GM13977 (cell line): ENCODE measurements at regions not wholly inside any gene's neighbourhood (a gene's known extent, or its start where the extent isn't known, plus 50 kb on each side); places are given as distances from the start of the nearest gene placed in this dataset.

ENCODE experiments used
- DNase-seq: peaks from one replicate; pipeline ENCODE4 v3.0.0; 2012; ENCODE audit warnings: low spot score
- in situ Hi-C: fragments of 300-500 bp; cut with MboI; formaldehyde crosslinking; loops from one replicate; pipeline ENCODE4 v1.12.0; 2022; ENCODE audit warnings: low sequenced_read_pairs, low pct_unique_long_range_greater_than_20kb, mixed read lengths, inconsistent platforms; ENCODE audit not compliant: unreplicated experiment
- TF ChIP-seq, protein P1 (sequence below): IDR thresholded peaks from 2 replicates; pipeline ENCODE4 v1.5.1; 2012; ENCODE audit warnings: mild to moderate bottlenecking, control low read depth; ENCODE audit not compliant: insufficient read depth; ENCODE audit errors: extremely low read depth, missing control alignments

GRCh38 chr7:34281260-34281659, 375.9 kb downstream of the BMPER start:
- TF ChIP-seq, protein P1, sequence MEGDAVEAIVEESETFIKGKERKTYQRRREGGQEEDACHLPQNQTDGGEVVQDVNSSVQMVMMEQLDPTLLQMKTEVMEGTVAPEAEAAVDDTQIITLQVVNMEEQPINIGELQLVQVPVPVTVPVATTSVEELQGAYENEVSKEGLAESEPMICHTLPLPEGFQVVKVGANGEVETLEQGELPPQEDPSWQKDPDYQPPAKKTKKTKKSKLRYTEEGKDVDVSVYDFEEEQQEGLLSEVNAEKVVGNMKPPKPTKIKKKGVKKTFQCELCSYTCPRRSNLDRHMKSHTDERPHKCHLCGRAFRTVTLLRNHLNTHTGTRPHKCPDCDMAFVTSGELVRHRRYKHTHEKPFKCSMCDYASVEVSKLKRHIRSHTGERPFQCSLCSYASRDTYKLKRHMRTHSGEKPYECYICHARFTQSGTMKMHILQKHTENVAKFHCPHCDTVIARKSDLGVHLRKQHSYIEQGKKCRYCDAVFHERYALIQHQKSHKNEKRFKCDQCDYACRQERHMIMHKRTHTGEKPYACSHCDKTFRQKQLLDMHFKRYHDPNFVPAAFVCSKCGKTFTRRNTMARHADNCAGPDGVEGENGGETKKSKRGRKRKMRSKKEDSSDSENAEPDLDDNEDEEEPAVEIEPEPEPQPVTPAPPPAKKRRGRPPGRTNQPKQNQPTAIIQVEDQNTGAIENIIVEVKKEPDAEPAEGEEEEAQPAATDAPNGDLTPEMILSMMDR, result no peak
- DNase-seq, result no peak
- in situ Hi-C loops, result no loop called here

DNA sequence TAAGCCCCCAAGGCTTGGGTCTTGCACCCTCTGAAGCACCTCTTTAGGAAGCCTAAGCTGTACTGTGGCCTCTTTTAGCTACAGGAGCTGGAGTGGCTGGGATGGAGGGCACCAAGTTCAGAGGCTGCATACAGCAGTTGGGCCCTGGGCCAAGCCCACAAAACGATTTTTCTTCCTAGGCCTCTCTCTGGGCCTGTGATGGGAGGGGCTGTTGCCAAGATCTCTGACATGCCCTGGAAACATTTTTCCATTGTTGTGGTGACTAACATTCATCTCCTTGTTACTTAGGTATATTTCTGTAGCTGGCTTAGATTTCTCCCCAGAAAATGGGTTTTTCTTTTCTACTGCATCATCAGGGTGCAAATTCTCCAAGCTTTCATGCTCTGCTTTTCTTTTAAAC, 375.7 kb upstream of the NPSR1 start:
- in situ Hi-C loops, result no loop called here
- TF ChIP-seq, protein P1, result no peak
- DNase-seq, result no peak

DNA sequence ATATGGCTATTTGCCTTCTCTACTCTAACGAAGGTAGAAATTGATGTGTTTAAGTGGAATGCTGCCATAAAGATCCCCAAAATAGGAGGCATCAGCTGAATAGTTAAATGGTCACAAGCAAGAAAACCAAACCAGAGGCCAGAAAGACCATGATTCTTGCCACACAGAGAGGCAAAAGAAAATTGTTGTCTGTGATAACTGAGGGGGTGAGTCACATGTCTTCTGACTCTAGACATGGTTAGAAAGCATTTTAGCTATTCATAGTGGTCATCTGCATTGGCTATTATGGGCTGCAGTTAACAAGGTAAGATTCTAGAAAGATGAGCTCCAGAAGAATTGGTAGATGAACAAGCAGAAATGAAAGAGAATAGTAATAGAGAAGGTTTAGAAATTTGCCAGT, 361.4 kb upstream of the NPSR1 start:
- in situ Hi-C loops, result no loop called here

GRCh38 chr7:34298492-34299013, 359.5 kb upstream of the NPSR1 start:
- in situ Hi-C loops, result no loop called here
- DNase-seq, result no peak
- TF ChIP-seq, protein P1, result no peak

More for the DNA sequence above, 361.4 kb upstream of the NPSR1 start:
- TF ChIP-seq, protein P1, result no peak
- DNase-seq, result no peak

- in situ Hi-C loops, result no loop called here
- no peak for DNase-seq
- TF ChIP-seq, protein P1, result no peak
These were observed 359.0 kb upstream of the NPSR1 start for GRCh38 chr7:34299066-34299465.

DNA sequence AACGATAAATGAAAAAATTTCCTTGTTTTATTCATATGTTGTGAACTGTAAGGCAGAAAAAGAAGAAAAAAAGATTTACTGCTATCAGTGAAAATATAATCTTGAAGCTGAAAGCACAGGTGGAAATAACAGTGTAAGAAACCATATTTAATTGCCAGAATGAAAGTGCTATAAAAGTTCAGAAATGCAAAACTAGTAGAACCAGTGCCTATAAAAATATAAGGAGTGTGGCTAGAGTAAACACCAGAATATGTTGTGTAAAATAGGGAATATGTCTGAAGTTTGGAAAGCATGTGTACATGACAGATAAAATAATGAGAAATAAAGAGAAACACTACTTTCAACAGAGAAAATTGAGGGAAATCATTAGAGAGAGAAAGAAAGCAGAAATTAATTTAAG, 350.5 kb upstream of the NPSR1 start:
- in situ Hi-C loops, result no loop called here
- no peak for DNase-seq
- TF ChIP-seq, protein P1, result no peak

- TF ChIP-seq, protein P1, result no peak
- in situ Hi-C loops, result no loop called here
- no peak for DNase-seq
These were observed 349.4 kb upstream of the NPSR1 start for GRCh38 chr7:34308595-34308994.
